ENCODE measurements at regions not wholly inside any gene's neighbourhood (a gene's known extent, or its start where the extent isn't known, plus 50 kb on each side); places are given as distances from the start of the nearest gene placed in this dataset.
"Not testable (repeated sequence)": the region's sequence is repeated elsewhere in the genome, so short reads cannot be mapped to it uniquely, and the experiment has no call there.

GRCh38 chr10:78441694-78442093 is 408.0 kb downstream of the RPS24 start:
- intact Hi-C loops (cut with DNase I; ENCODE audit: low total_unique reads) (no loop called here), in situ Hi-C loops (cut with MboI; ENCODE audit: low sequenced_read_pairs in 4 of 4) (no loop called here)
- TF ChIP-seq CTCF (IDR thresholded peaks at IDR 0.05 in 4 of 5, conservative IDR thresholded peaks at IDR 0.05 in 1 of 5) (no peak), POLR2A (IDR thresholded peaks at IDR 0.05) (no peak)
- no peaks in the 10 kb centered on the region for H3K36me3 ChIP-seq
- no peaks in the 10 kb centered on the region for H3K9me3 ChIP-seq
- no peaks in the 10 kb centered on the region for H3K27me3 ChIP-seq
- H3K4me3 ChIP-seq: no peak overlapping the region
- H3K4me1 ChIP-seq: peaks cover 2% of the 10 kb centered on the region in 2 donors
- H3K27ac ChIP-seq: no peak overlapping the region
- DNase-seq (no peak), ATAC-seq (no peak)

- Histone ChIP-seq H3K4me3 (no peak overlapping the region), H3K27ac (no peak overlapping the region), H3K27me3 (no peaks in the 10 kb centered on the region), H3K4me1 (peaks cover 7 to 13% of the 10 kb centered on the region in 2 donors), H3K36me3 (no peaks in the 10 kb centered on the region), H3K9me3 (no peaks in the 10 kb centered on the region)
- DNase-seq (no peak), ATAC-seq (no peak)
- in situ Hi-C loops (cut with MboI; ENCODE audit: low sequenced_read_pairs in 4 of 4): no loop called here
- TF ChIP-seq POLR2A (IDR thresholded peaks at IDR 0.05): no peak
- TF ChIP-seq CTCF (IDR thresholded peaks at IDR 0.05 in 4 of 5, conservative IDR thresholded peaks at IDR 0.05 in 1 of 5): no peak
- intact Hi-C loops (cut with DNase I; ENCODE audit: low total_unique reads): no loop called here
Measured at GRCh38 chr10:78442836-78443550, 409.3 kb downstream of the RPS24 start.

GRCh38 chr10:78443900-78444571 is 410.4 kb downstream of the RPS24 start:
- Histone ChIP-seq H3K4me3 (no peak overlapping the region), H3K27ac (no peak overlapping the region), H3K9me3 (no peaks in the 10 kb centered on the region), H3K36me3 (no peaks in the 10 kb centered on the region), H3K4me1 (peaks cover 7 to 13% of the 10 kb centered on the region in 2 donors), H3K27me3 (no peaks in the 10 kb centered on the region)
- in situ Hi-C loops (cut with MboI; ENCODE audit: low sequenced_read_pairs in 4 of 4): no loop called here
- DNase-seq: no peak
- intact Hi-C loops (cut with DNase I; ENCODE audit: low total_unique reads): no loop called here
- ATAC-seq: no peak
- no peak for TF ChIP-seq POLR2A (IDR thresholded peaks at IDR 0.05)
- TF ChIP-seq CTCF (IDR thresholded peaks at IDR 0.05 in 4 of 5, conservative IDR thresholded peaks at IDR 0.05 in 1 of 5): no peak

GRCh38 chr10:78444741-78445140 is 411.1 kb downstream of the RPS24 start:
- DNase-seq; H3K27me3 ChIP-seq; H3K4me3 ChIP-seq; intact Hi-C loops (cut with DNase I; ENCODE audit: low total_unique reads); H3K9me3 ChIP-seq; H3K36me3 ChIP-seq; ATAC-seq; H3K27ac ChIP-seq; in situ Hi-C loops (cut with MboI; ENCODE audit: low sequenced_read_pairs in 4 of 4): not testable (repeated sequence)
- H3K4me1 ChIP-seq: peaks cover 7 to 13% of the 10 kb centered on the region in 2 donors

GRCh38 chr10:78445308-78445707 is 411.6 kb downstream of the RPS24 start:
- no peak for DNase-seq
- no peak for TF ChIP-seq POLR2A (IDR thresholded peaks at IDR 0.05)
- no peak for TF ChIP-seq CTCF (IDR thresholded peaks at IDR 0.05 in 4 of 5, conservative IDR thresholded peaks at IDR 0.05 in 1 of 5)
- Histone ChIP-seq H3K4me3 (no peak overlapping the region), H3K27me3 (no peaks in the 10 kb centered on the region), H3K4me1 (peaks cover 7 to 13% of the 10 kb centered on the region in 2 donors), H3K36me3 (no peaks in the 10 kb centered on the region), H3K9me3 (no peaks in the 10 kb centered on the region), H3K27ac (no peak overlapping the region)
- no peak for ATAC-seq
- in situ Hi-C loops (cut with MboI; ENCODE audit: low sequenced_read_pairs in 4 of 4): no loop called here
- intact Hi-C loops (cut with DNase I; ENCODE audit: low total_unique reads): no loop called here

Data from gastrocnemius medialis (tissue), 4 donors.